Hepatocyte (in vitro differentiated cells): ENCODE measurements at regions not wholly inside any gene's neighbourhood (a gene's known extent, or its start where the extent isn't known, plus 50 kb on each side); places are given as distances from the start of the nearest gene placed in this dataset.

Experiments used
- DNase-seq: peaks from one replicate; pipeline ENCODE4 v3.0.0-alpha.2; 2016; ENCODE audit warnings: low spot score
- H2AFZ ChIP-seq: fragments of 200-600 bp; sonication (generic); 2 replicates; pipeline ENCODE4 v1.6.0; 2016; ENCODE audit warnings: antibody characterized with exemption, mild to moderate bottlenecking
- H3K27ac ChIP-seq: fragments of 200-600 bp; sonication (generic); 2 replicates; pipeline ENCODE4 v1.5.1; 2016; ENCODE audit warnings: mild to moderate bottlenecking
- H3K27me3 ChIP-seq: fragments of 200-600 bp; sonication (generic); 2 replicates; pipeline ENCODE4 v1.6.1; 2016
- H3K36me3 ChIP-seq: fragments of 200-600 bp; sonication (generic); replicated peaks from 2 replicates; pipeline ENCODE4 v1.5.1; 2016; ENCODE audit warnings: low read depth; ENCODE audit not compliant: insufficient read depth
- H3K4me1 ChIP-seq: fragments of 200-600 bp; sonication (generic); 2 replicates; pipeline ENCODE4 v1.5.1; 2016; ENCODE audit warnings: mild to moderate bottlenecking, moderate library complexity; ENCODE audit not compliant: insufficient read depth
- H3K4me2 ChIP-seq: fragments of 200-600 bp; sonication (generic); 2 replicates; pipeline ENCODE4 v1.6.0; 2016
- H3K4me3 ChIP-seq: fragments of 200-600 bp; sonication (generic); 2 replicates; pipeline ENCODE4 v1.5.1; 2016; ENCODE audit warnings: mild to moderate bottlenecking
- H3K79me2 ChIP-seq: fragments of 200-600 bp; sonication (generic); 2 replicates; pipeline ENCODE4 v1.6.0; 2017; ENCODE audit warnings: mild to moderate bottlenecking
- H3K9me2 ChIP-seq: fragments of 200-600 bp; sonication (generic); replicated peaks from 2 replicates; pipeline ENCODE4 v1.6.0; 2017; ENCODE audit warnings: mild to moderate bottlenecking; ENCODE audit not compliant: insufficient read depth
- H3K9me3 ChIP-seq: fragments of 200-600 bp; sonication (generic); 2 replicates; pipeline ENCODE4 v1.5.1; 2016; ENCODE audit warnings: low read depth, mild to moderate bottlenecking
- H4K20me1 ChIP-seq: fragments of 200-600 bp; sonication (generic); 2 replicates; pipeline ENCODE4 v1.6.0; 2016; ENCODE audit warnings: mild to moderate bottlenecking; ENCODE audit not compliant: insufficient read depth, poor library complexity, severe bottlenecking
- EZH2 ChIP-seq: fragments of 200-600 bp; sonication (generic); IDR thresholded peaks from 2 replicates; pipeline ENCODE4 v1.6.1; 2016; ENCODE audit warnings: antibody characterized with exemption, mild to moderate bottlenecking, borderline replicate concordance
- EZH2phosphoT487 ChIP-seq: fragments of 200-600 bp; sonication (generic); IDR thresholded peaks from one replicate; pipeline ENCODE4 v1.6.1; 2018; ENCODE audit warnings: antibody characterized with exemption, mild to moderate bottlenecking, low read depth, moderate library complexity; ENCODE audit not compliant: unreplicated experiment, severe bottlenecking
- WGBS: methylation state at CpG from one replicate; pipeline ENCODE4 v1.1.6; 2016; ENCODE audit warnings: low lambda C conversion rate; ENCODE audit errors: missing lambda C conversion rate; 5-methylcytosine and 5-hydroxymethylcytosine counted together
- TF ChIP-seq, protein P1 (sequence below): fragments of 200-600 bp; sonication (generic); IDR thresholded peaks from 2 replicates; pipeline ENCODE4 v1.5.1; 2016; ENCODE audit warnings: antibody characterized with exemption, mild to moderate bottlenecking; ENCODE audit not compliant: poor library complexity

DNA sequence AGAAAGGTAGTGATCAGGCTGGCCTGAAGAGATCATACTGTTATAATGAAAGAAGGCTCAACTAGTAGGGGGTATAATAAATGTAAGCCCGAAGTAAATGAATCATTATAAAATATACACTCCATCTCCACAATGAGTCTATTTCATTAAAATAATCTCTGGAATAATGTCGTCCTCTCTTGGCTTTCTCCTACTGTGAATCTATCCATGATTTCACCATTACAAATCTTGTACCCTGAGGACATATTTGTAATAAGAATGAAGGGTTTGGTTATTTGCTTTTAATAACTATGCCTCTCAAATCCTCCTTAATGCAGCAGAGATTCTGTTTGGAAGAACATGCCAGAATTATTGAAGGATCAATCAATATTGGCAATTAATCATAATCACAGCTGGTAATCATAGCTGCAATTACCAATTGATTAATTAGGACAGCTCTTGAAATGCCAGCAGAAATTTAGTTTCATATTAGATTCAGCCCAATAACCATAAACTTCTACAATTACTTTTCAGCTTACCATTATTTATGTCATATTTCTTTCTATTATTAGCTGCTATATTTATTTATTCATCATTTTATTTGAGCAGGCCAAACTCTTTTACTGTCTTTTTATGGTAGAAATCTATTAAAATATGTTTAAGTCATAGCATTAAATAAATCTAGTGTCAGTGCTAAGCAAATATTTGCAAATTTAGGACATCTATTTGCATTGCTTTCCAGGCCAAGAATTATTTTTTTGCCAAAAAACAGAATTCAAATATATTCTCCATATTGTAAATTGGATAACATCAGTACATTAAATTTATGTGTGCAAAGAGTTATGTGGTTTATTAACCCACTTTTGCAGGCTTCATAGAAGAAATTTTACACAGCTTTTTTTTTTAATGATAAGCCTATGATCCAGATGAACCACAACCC is 588.4 kb upstream of the LRRC4C start:
- Histone ChIP-seq H3K4me2 (no peak overlapping the region), H3K36me3 (no peaks in the 10 kb centered on the region), H4K20me1 (no peaks in the 10 kb centered on the region), H3K4me3 (no peak overlapping the region), H3K27ac (no peak overlapping the region), H3K4me1 (no peaks in the 10 kb centered on the region), H3K27me3 (no peaks in the 10 kb centered on the region), H3K79me2 (no peaks in the 10 kb centered on the region), H3K9me2 (no peaks in the 10 kb centered on the region), H3K9me3 (no peaks in the 10 kb centered on the region), H2AFZ (no peak overlapping the region)
- TF ChIP-seq EZH2phosphoT487 = no peak
- no peak for TF ChIP-seq EZH2
- TF ChIP-seq, protein P1, sequence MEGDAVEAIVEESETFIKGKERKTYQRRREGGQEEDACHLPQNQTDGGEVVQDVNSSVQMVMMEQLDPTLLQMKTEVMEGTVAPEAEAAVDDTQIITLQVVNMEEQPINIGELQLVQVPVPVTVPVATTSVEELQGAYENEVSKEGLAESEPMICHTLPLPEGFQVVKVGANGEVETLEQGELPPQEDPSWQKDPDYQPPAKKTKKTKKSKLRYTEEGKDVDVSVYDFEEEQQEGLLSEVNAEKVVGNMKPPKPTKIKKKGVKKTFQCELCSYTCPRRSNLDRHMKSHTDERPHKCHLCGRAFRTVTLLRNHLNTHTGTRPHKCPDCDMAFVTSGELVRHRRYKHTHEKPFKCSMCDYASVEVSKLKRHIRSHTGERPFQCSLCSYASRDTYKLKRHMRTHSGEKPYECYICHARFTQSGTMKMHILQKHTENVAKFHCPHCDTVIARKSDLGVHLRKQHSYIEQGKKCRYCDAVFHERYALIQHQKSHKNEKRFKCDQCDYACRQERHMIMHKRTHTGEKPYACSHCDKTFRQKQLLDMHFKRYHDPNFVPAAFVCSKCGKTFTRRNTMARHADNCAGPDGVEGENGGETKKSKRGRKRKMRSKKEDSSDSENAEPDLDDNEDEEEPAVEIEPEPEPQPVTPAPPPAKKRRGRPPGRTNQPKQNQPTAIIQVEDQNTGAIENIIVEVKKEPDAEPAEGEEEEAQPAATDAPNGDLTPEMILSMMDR = no peak
- WGBS = 90% methylated on average over 2 of the region's 2 CpGs
- no peak for DNase-seq

DNA sequence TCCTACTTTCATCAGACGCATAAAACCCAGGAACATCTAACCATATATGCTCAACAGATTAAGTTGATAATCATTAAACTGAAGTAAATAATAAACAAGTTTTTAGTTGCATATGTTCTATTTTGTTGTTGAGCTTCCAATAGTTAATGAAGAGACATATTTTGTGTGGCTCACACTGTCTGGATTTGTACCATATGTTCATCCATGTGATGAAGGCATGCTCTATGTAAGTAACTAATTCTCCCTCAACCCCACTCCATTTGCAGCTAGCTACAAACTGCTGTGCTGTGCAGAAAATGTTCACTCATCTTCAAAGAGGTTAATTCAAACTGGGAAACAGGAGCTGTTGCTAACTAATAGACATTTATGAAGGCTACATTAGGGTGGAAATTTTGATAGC is 589.7 kb upstream of the LRRC4C start:
- Histone ChIP-seq H3K9me3 (no peaks in the 10 kb centered on the region), H2AFZ (no peak overlapping the region), H4K20me1 (no peaks in the 10 kb centered on the region), H3K4me1 (no peaks in the 10 kb centered on the region), H3K27me3 (no peaks in the 10 kb centered on the region), H3K27ac (no peak overlapping the region), H3K4me2 (no peak overlapping the region), H3K9me2 (no peaks in the 10 kb centered on the region), H3K4me3 (no peak overlapping the region), H3K79me2 (no peaks in the 10 kb centered on the region), H3K36me3 (no peaks in the 10 kb centered on the region)
- no peak for DNase-seq
- TF ChIP-seq, protein P1 = no peak
- TF ChIP-seq EZH2 = no peak
- TF ChIP-seq EZH2phosphoT487 = no peak
- 97% methylated on average over 1 of the region's 1 CpG for whole genome bisulfite sequencing

DNA sequence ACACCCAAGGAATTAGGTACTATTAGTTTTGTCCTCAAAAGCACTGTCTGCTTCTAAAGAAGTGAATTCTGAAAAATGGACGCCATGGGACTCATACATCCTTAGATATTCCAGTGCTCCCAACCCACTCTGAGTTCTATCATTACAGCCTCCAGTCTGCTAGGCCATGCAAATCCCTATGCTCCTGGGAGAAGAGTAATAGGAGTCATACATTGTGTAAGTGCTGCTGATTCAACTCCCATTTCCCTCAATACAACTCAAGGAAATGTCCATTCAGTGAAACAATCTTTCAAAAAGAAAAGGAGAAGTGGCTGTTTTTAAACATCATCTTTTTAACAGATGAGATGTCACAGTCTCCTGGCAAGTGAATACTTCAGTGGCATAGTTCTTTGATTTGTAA is 590.2 kb upstream of the LRRC4C start:
- H3K4me2 ChIP-seq = no peak overlapping the region
- TF ChIP-seq EZH2 (no peak), EZH2phosphoT487 (no peak)
- TF ChIP-seq, protein P1 = no peak
- no peaks in the 10 kb centered on the region for H4K20me1 ChIP-seq
- no peak overlapping the region for H3K4me3 ChIP-seq
- H3K36me3 ChIP-seq = no peaks in the 10 kb centered on the region
- H3K4me1 ChIP-seq = no peaks in the 10 kb centered on the region
- no peaks in the 10 kb centered on the region for H3K9me3 ChIP-seq
- no peak overlapping the region for H3K27ac ChIP-seq
- H2AFZ ChIP-seq = no peak overlapping the region
- H3K27me3 ChIP-seq = no peaks in the 10 kb centered on the region
- no peaks in the 10 kb centered on the region for H3K9me2 ChIP-seq
- no peak for DNase-seq
- WGBS = 85% methylated on average over 1 of the region's 1 CpG
- no peaks in the 10 kb centered on the region for H3K79me2 ChIP-seq
